SK-N-MC (cell line): ENCODE measurements at regions not wholly inside any gene's neighbourhood (a gene's known extent, or its start where the extent isn't known, plus 50 kb on each side); places are given as distances from the start of the nearest gene placed in this dataset.
"Not testable (repeated sequence)": the region's sequence is repeated elsewhere in the genome, so short reads cannot be mapped to it uniquely, and the experiment has no call there.

Experiments used
- EZH2 ChIP-seq: fragments of 200-600 bp; sonication (generic); IDR thresholded peaks from one replicate; pipeline ENCODE4 v1.6.1; 2017; ENCODE audit warnings: antibody characterized with exemption
- FOXP2 ChIP-seq: optimal IDR thresholded peaks from 2 replicates; pipeline ENCODE3; 2011; ENCODE audit warnings: mild to moderate bottlenecking, moderate library complexity; ENCODE audit not compliant: insufficient read depth; ENCODE audit errors: extremely low read length, control extremely low read depth
- POLR2AphosphoS5 ChIP-seq: IDR thresholded peaks from 2 replicates; pipeline ENCODE4 v1.6.1; 2012; ENCODE audit warnings: mild to moderate bottlenecking, low read depth, low read length, borderline replicate concordance

GRCh38 chr5:60426189-60426588 is 273.8 kb downstream of the DEPDC1B start:
- TF ChIP-seq POLR2AphosphoS5, EZH2, FOXP2: not testable (repeated sequence)
